ENCODE measurements at regions not wholly inside any gene's neighbourhood (a gene's known extent, or its start where the extent isn't known, plus 50 kb on each side); places are given as distances from the start of the nearest gene placed in this dataset.

DNA sequence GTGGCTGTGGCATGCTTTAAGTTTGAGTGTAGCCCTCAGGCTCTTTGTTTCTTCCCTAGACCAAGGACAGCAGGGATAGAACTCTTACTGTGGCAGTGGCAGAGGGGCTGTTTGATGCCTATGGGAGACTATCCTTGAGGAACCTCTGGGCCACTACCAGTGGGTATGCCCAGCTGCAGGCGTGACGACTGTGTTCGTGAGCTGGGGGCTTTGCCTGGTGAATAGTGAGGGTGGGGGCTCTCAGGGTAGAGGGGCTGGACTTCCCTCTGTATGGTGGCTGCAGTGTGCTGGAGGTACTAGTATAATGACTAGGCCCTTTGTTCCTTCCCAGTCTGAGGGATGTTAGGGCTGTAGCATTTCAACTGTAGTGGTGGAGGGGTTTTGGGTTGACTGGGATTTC lies 1242.0 kb downstream of the KHDRBS2 start:
- H3K9ac ChIP-seq, result no peak overlapping the region
- no peaks in the 10 kb centered on the region for H3K4me1 ChIP-seq (ENCODE audit: low read depth, poor library complexity, severe bottlenecking)
- H3K4me3 ChIP-seq (IDR thresholded peaks at IDR 0.05; ENCODE audit: insufficient read depth, low read depth, low read length), result no peak overlapping the region
- no peaks in the 10 kb centered on the region for H4K20me1 ChIP-seq (ENCODE audit: insufficient read depth)
- H3K36me3 ChIP-seq (ENCODE audit: insufficient read depth), result no peaks in the 10 kb centered on the region
- no peak overlapping the region for H3K4me2 ChIP-seq
- TF ChIP-seq, protein P1, sequence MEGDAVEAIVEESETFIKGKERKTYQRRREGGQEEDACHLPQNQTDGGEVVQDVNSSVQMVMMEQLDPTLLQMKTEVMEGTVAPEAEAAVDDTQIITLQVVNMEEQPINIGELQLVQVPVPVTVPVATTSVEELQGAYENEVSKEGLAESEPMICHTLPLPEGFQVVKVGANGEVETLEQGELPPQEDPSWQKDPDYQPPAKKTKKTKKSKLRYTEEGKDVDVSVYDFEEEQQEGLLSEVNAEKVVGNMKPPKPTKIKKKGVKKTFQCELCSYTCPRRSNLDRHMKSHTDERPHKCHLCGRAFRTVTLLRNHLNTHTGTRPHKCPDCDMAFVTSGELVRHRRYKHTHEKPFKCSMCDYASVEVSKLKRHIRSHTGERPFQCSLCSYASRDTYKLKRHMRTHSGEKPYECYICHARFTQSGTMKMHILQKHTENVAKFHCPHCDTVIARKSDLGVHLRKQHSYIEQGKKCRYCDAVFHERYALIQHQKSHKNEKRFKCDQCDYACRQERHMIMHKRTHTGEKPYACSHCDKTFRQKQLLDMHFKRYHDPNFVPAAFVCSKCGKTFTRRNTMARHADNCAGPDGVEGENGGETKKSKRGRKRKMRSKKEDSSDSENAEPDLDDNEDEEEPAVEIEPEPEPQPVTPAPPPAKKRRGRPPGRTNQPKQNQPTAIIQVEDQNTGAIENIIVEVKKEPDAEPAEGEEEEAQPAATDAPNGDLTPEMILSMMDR (conservative IDR thresholded peaks at IDR 0.05; ENCODE audit: low read depth, low read length), result no peak
- H3K27me3 ChIP-seq (ENCODE audit: insufficient read depth, low read depth), result no peaks in the 10 kb centered on the region
- no peak overlapping the region for H3K27ac ChIP-seq
- no peaks in the 10 kb centered on the region for H3K79me2 ChIP-seq (ENCODE audit: insufficient read depth, low read depth)
- no peak overlapping the region for H2AFZ ChIP-seq (ENCODE audit: low read depth)

All from KMS-11 (cell line).